Chondrocyte (in vitro differentiated cells): ENCODE measurements at regions not wholly inside any gene's neighbourhood (a gene's known extent, or its start where the extent isn't known, plus 50 kb on each side); places are given as distances from the start of the nearest gene placed in this dataset.
A peak's percentile ranks its signal among the peaks of the same experiment; 100 is the strongest.
"Not testable (repeated sequence)": the region's sequence is repeated elsewhere in the genome, so short reads cannot be mapped to it uniquely, and the experiment has no call there.

ENCODE experiments used
- DNase-seq: peaks from one replicate; pipeline ENCODE4 v3.0.0; 2021; ENCODE audit warnings: mixed read lengths, low spot score
- H3K27ac Mint-ChIP-seq: one replicate; pipeline ENCODE4 v1.8.0; 2021; ENCODE audit warnings: mild to moderate bottlenecking, moderate library complexity, mixed read lengths; ENCODE audit not compliant: unreplicated experiment
- H3K27me3 Mint-ChIP-seq: 2 replicates; pipeline ENCODE4 v1.8.0; 2021; ENCODE audit warnings: low read depth, mixed read lengths
- H3K36me3 Mint-ChIP-seq: 2 replicates; pipeline ENCODE4 v1.8.0; 2021; ENCODE audit warnings: low read depth, mixed read lengths
- H3K4me1 Mint-ChIP-seq: 2 replicates; pipeline ENCODE4 v1.8.0; 2021; ENCODE audit warnings: low read depth, mild to moderate bottlenecking, mixed read lengths
- H3K4me3 Mint-ChIP-seq: one replicate; pipeline ENCODE4 v1.8.0; 2021; ENCODE audit warnings: mild to moderate bottlenecking, moderate library complexity, mixed read lengths; ENCODE audit not compliant: unreplicated experiment
- H3K9me3 Mint-ChIP-seq: 2 replicates; pipeline ENCODE4 v1.8.0; 2021; ENCODE audit warnings: low read depth, mixed read lengths
- CTCF ChIP-seq: fragments of 200-600 bp; sonication (generic); IDR thresholded peaks from 2 replicates; pipeline ENCODE4 v1.5.0; 2021; ENCODE audit warnings: antibody characterized with exemption, mild to moderate bottlenecking, moderate library complexity

GRCh38 chr3:11711876-11712275 is 68.2 kb upstream of the VGLL4 start:
- peaks cover 9% of the 10 kb centered on the region for H3K9me3 Mint-ChIP-seq
- no peaks in the 10 kb centered on the region for H3K27me3 Mint-ChIP-seq
- peaks cover 36% of the 10 kb centered on the region for H3K4me1 Mint-ChIP-seq
- TF ChIP-seq CTCF = no peak
- H3K27ac Mint-ChIP-seq = peak overlapping the region; percentile 72
- no peak overlapping the region for H3K4me3 Mint-ChIP-seq
- DNase-seq = no peak
- H3K36me3 Mint-ChIP-seq = peaks cover 7% of the 10 kb centered on the region

GRCh38 chr3:11709782-11710181 is 66.1 kb upstream of the VGLL4 start:
- Mint-ChIP-seq H3K27me3 (no peaks in the 10 kb centered on the region), H3K36me3 (peaks cover 7% of the 10 kb centered on the region), H3K4me1 (peaks cover 27% of the 10 kb centered on the region), H3K4me3 (no peak overlapping the region), H3K9me3 (peaks cover 9% of the 10 kb centered on the region), H3K27ac (no peak overlapping the region)
- no peak for TF ChIP-seq CTCF
- no peak for DNase-seq

- not testable (repeated sequence) for H3K27me3 Mint-ChIP-seq, H3K9me3 Mint-ChIP-seq, H3K36me3 Mint-ChIP-seq, DNase-seq, H3K4me3 Mint-ChIP-seq, H3K27ac Mint-ChIP-seq
- H3K4me1 Mint-ChIP-seq = peaks cover 14% of the 10 kb centered on the region
These were observed 63.4 kb upstream of the VGLL4 start for GRCh38 chr3:11707084-11707483.

- Mint-ChIP-seq H3K4me3 (no peak overlapping the region), H3K36me3 (peaks cover 10% of the 10 kb centered on the region), H3K9me3 (peaks cover 9% of the 10 kb centered on the region), H3K4me1 (peaks cover 9% of the 10 kb centered on the region), H3K27ac (no peak overlapping the region), H3K27me3 (no peaks in the 10 kb centered on the region)
- DNase-seq = no peak
- no peak for TF ChIP-seq CTCF
These were observed 62.9 kb upstream of the VGLL4 start for GRCh38 chr3:11706604-11707003.

- no peaks in the 10 kb centered on the region for H3K27me3 Mint-ChIP-seq
- no peak overlapping the region for H3K4me3 Mint-ChIP-seq
- no peak overlapping the region for H3K27ac Mint-ChIP-seq
- H3K4me1 Mint-ChIP-seq = peaks cover 8% of the 10 kb centered on the region
- no peak for DNase-seq
- TF ChIP-seq CTCF = no peak
- peaks cover 14% of the 10 kb centered on the region for H3K36me3 Mint-ChIP-seq
- peaks cover 6% of the 10 kb centered on the region for H3K9me3 Mint-ChIP-seq
These were observed 61.3 kb upstream of the VGLL4 start for GRCh38 chr3:11705049-11705448.

- no peak for TF ChIP-seq CTCF
- DNase-seq = no peak
- H3K4me3 Mint-ChIP-seq = no peak overlapping the region
- H3K36me3 Mint-ChIP-seq = peaks cover 10% of the 10 kb centered on the region
- H3K4me1 Mint-ChIP-seq = peaks cover 20% of the 10 kb centered on the region
- no peak overlapping the region for H3K27ac Mint-ChIP-seq
- no peaks in the 10 kb centered on the region for H3K27me3 Mint-ChIP-seq
- H3K9me3 Mint-ChIP-seq = no peaks in the 10 kb centered on the region
These were observed 59.4 kb upstream of the VGLL4 start for GRCh38 chr3:11703146-11703545.
